ENCODE measurements at regions not wholly inside any gene's neighbourhood (a gene's known extent, or its start where the extent isn't known, plus 50 kb on each side); places are given as distances from the start of the nearest gene placed in this dataset.

DNA sequence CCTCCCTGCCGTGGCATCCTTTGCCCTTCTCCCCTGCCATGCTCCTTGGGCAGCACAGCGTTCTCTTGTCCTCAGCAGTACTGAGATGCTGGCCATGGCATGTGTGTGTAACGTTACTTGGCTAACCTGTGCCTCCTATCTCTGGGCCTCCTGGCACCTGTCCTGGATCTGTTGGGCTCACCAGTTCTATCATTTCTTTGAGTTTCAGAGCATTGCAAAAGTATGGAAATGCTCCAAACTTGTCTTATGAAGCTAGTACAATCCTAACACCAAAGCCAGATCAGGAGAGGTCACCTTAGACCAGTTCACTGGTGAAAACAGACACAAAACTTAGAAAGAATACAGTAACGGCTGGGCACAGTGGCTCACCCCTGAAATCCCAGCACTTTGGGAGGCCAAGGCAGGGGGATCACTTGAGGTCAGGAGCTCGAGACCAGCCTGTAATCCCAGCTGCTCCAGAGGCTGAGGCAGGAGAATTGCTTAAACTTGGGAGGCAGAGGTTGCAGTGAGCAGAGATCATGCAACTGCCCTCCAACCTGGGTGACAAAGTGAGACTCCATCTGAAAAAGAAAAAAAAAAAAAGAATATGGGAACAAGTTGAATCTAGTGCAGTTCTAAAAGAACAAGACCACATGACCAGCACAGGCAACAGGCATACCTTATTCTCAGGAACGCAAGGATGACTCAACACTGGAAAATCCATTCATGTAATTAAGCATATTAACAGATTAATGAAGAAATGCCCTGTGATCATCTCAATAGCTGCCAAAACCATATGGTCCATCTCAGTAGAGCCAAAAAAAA is 62.4 kb upstream of the TRPM1 start:
- H2AFZ ChIP-seq (ENCODE audit: low read length): no peak overlapping the region
- no peaks in the 10 kb centered on the region for H3F3A ChIP-seq (ENCODE audit: low read length, unreplicated experiment)
- no peaks in the 10 kb centered on the region for H3K4me1 ChIP-seq (ENCODE audit: insufficient read depth, low read length)
- ATAC-seq: no peak
- H3K79me2 ChIP-seq (ENCODE audit: low read length): no peaks in the 10 kb centered on the region
- ChIA-PET CTCF (no interaction called here), POLR2A (ENCODE audit: unreplicated experiment) (no interaction called here)
- H3K36me3 ChIP-seq (ENCODE audit: low read depth, low read length): no peaks in the 10 kb centered on the region
- H3K27me3 ChIP-seq (ENCODE audit: low read length): peaks cover 45% of the 10 kb centered on the region
- H3K4me3 ChIP-seq (ENCODE audit: low read length): no peak overlapping the region
- H3K9me2 ChIP-seq (replicated peaks; ENCODE audit: low read length): no peaks in the 10 kb centered on the region
- H3K4me2 ChIP-seq (ENCODE audit: low read length): no peak overlapping the region
- H3K9me3 ChIP-seq (ENCODE audit: low read length): no peaks in the 10 kb centered on the region
- no peak overlapping the region for H3K9ac ChIP-seq (ENCODE audit: low read length)
- no peak overlapping the region for H3K27ac ChIP-seq (ENCODE audit: low read length)
- BruUV-seq (replicated peaks): no TSS peak
- TF ChIP-seq EZH2phosphoT487 (IDR thresholded peaks at IDR 0.05; ENCODE audit: borderline replicate concordance, low read length) (no peak), EZH2 (IDR thresholded peaks at IDR 0.05; ENCODE audit: low read length, unreplicated experiment) (no peak)
- TF ChIP-seq, protein P1, sequence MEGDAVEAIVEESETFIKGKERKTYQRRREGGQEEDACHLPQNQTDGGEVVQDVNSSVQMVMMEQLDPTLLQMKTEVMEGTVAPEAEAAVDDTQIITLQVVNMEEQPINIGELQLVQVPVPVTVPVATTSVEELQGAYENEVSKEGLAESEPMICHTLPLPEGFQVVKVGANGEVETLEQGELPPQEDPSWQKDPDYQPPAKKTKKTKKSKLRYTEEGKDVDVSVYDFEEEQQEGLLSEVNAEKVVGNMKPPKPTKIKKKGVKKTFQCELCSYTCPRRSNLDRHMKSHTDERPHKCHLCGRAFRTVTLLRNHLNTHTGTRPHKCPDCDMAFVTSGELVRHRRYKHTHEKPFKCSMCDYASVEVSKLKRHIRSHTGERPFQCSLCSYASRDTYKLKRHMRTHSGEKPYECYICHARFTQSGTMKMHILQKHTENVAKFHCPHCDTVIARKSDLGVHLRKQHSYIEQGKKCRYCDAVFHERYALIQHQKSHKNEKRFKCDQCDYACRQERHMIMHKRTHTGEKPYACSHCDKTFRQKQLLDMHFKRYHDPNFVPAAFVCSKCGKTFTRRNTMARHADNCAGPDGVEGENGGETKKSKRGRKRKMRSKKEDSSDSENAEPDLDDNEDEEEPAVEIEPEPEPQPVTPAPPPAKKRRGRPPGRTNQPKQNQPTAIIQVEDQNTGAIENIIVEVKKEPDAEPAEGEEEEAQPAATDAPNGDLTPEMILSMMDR (conservative IDR thresholded peaks at IDR 0.05; ENCODE audit: low read depth, low read length): no peak
- peak; percentile 8 for DNase-seq
- intact Hi-C loops (cut with micrococcal nuclease): no loop called here
- no peaks in the 10 kb centered on the region for H4K20me1 ChIP-seq (ENCODE audit: low read length)

DNA sequence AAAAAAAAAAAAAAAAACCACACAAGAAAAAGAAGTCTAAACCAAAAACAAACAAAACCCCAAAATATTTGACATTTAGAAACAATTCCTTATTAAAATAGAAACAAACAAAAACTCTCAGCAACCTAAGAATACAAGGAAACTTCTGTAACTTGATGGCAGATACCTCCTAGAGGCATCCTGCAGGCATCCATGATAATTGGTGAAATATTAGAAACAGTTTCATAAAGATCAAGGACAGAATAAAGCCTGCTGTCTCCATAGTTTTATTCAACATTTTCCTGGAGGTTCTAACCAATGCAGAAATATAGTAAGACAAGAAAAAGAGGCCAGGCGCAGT is 63.0 kb upstream of the TRPM1 start:
- intact Hi-C loops (cut with micrococcal nuclease): no loop called here
- POLR2A ChIA-PET (ENCODE audit: unreplicated experiment): no interaction called here

DNA sequence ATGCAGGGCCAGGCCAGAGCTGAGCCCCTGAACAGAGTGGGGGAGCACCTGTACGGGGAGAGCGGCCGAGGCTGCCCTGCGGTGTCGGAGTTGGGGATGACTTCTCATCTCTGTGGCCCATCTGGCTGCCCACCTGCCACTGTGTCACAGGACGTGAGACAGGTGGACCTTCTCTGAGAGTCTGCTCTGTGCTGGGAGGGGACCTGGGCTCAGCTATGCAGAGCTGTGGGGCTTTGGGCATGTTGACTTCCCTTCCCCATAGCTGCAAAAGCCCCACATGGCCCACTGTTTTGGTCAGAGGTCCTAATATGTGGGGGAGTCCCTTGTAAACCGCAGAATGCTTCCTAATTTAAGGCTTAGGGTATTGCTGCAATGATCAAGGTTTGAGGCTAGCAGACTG is 68.0 kb upstream of the TRPM1 start:
- ATAC-seq: no peak
- ChIA-PET CTCF (no interaction called here), POLR2A (ENCODE audit: unreplicated experiment) (no interaction called here)
- no peaks in the 10 kb centered on the region for H3F3A ChIP-seq (ENCODE audit: low read length, unreplicated experiment)
- H3K4me3 ChIP-seq (ENCODE audit: low read length): no peak overlapping the region
- H3K27me3 ChIP-seq (ENCODE audit: low read length): peaks cover 7% of the 10 kb centered on the region
- H3K9ac ChIP-seq (ENCODE audit: low read length): no peak overlapping the region
- no TSS peak for BruUV-seq (replicated peaks)
- no peak overlapping the region for H3K27ac ChIP-seq (ENCODE audit: low read length)
- H3K4me1 ChIP-seq (ENCODE audit: insufficient read depth, low read length): no peaks in the 10 kb centered on the region
- no peak overlapping the region for H3K4me2 ChIP-seq (ENCODE audit: low read length)
- no peaks in the 10 kb centered on the region for H3K9me3 ChIP-seq (ENCODE audit: low read length)
- no peak for DNase-seq
- H4K20me1 ChIP-seq (ENCODE audit: low read length): no peaks in the 10 kb centered on the region
- intact Hi-C loops (cut with micrococcal nuclease): no loop called here
- TF ChIP-seq, protein P1 (conservative IDR thresholded peaks at IDR 0.05; ENCODE audit: low read depth, low read length): no peak
- TF ChIP-seq EZH2phosphoT487 (IDR thresholded peaks at IDR 0.05; ENCODE audit: borderline replicate concordance, low read length) (no peak), EZH2 (IDR thresholded peaks at IDR 0.05; ENCODE audit: low read length, unreplicated experiment) (no peak)
- no peaks in the 10 kb centered on the region for H3K36me3 ChIP-seq (ENCODE audit: low read depth, low read length)
- no peak overlapping the region for H2AFZ ChIP-seq (ENCODE audit: low read length)
- H3K9me2 ChIP-seq (replicated peaks; ENCODE audit: low read length): no peaks in the 10 kb centered on the region
- H3K79me2 ChIP-seq (ENCODE audit: low read length): no peaks in the 10 kb centered on the region

More for the DNA sequence above, 63.0 kb upstream of the TRPM1 start:
- CTCF ChIA-PET: no interaction called here
- TF ChIP-seq, protein P1 (conservative IDR thresholded peaks at IDR 0.05; ENCODE audit: low read depth, low read length): no peak
- TF ChIP-seq EZH2phosphoT487 (IDR thresholded peaks at IDR 0.05; ENCODE audit: borderline replicate concordance, low read length) (no peak), EZH2 (IDR thresholded peaks at IDR 0.05; ENCODE audit: low read length, unreplicated experiment) (no peak)
- Histone ChIP-seq H4K20me1 (ENCODE audit: low read length) (no peaks in the 10 kb centered on the region), H3F3A (ENCODE audit: low read length, unreplicated experiment) (no peaks in the 10 kb centered on the region), H3K9me3 (ENCODE audit: low read length) (no peaks in the 10 kb centered on the region), H3K36me3 (ENCODE audit: low read depth, low read length) (no peaks in the 10 kb centered on the region), H3K27me3 (ENCODE audit: low read length) (peaks cover 40% of the 10 kb centered on the region), H3K4me3 (ENCODE audit: low read length) (no peak overlapping the region), H3K27ac (ENCODE audit: low read length) (no peak overlapping the region), H3K9ac (ENCODE audit: low read length) (no peak overlapping the region), H3K9me2 (replicated peaks; ENCODE audit: low read length) (no peaks in the 10 kb centered on the region), H3K4me1 (ENCODE audit: insufficient read depth, low read length) (no peaks in the 10 kb centered on the region), H3K79me2 (ENCODE audit: low read length) (no peaks in the 10 kb centered on the region), H2AFZ (ENCODE audit: low read length) (no peak overlapping the region), H3K4me2 (ENCODE audit: low read length) (no peak overlapping the region)
- BruUV-seq (replicated peaks): no TSS peak
- DNase-seq (no peak), ATAC-seq (no peak)
